Skeletal muscle satellite cell (primary cell): ENCODE measurements at regions not wholly inside any gene's neighbourhood (a gene's known extent, or its start where the extent isn't known, plus 50 kb on each side); places are given as distances from the start of the nearest gene placed in this dataset.

Source experiments
- H3K27me3 ChIP-seq: 2 replicates; pipeline ENCODE4 v1.7.0; 2013; ENCODE audit warnings: low read length; ENCODE audit not compliant: control insufficient read depth, insufficient read depth
- H3K36me3 ChIP-seq: 2 replicates; pipeline ENCODE4 v1.7.0; 2013; ENCODE audit warnings: mild to moderate bottlenecking, control low read depth, low read length; ENCODE audit not compliant: insufficient read depth
- H3K4me1 ChIP-seq: 2 replicates; pipeline ENCODE4 v1.7.0; 2013; ENCODE audit warnings: low read length; ENCODE audit not compliant: control insufficient read depth, insufficient read depth
- H3K4me2 ChIP-seq: 2 replicates; pipeline ENCODE4 v1.7.0; 2013; ENCODE audit warnings: mild to moderate bottlenecking, low read length
- H3K4me3 ChIP-seq: 2 replicates; pipeline ENCODE4 v1.7.0; 2013; ENCODE audit warnings: low read length
- H3K9ac ChIP-seq: 2 replicates; pipeline ENCODE4 v1.7.0; 2013; ENCODE audit warnings: mild to moderate bottlenecking, low read depth, low read length, moderate library complexity
- H3K9me3 ChIP-seq: replicated peaks from 2 replicates; pipeline ENCODE4 v1.7.0; 2013; ENCODE audit warnings: mild to moderate bottlenecking, control low read depth, low read length

- Histone ChIP-seq H3K36me3 (no peaks in the 10 kb centered on the region), H3K4me3 (no peak overlapping the region), H3K4me2 (no peak overlapping the region), H3K9ac (no peak overlapping the region), H3K9me3 (peaks cover 4% of the 10 kb centered on the region), H3K4me1 (no peaks in the 10 kb centered on the region), H3K27me3 (no peaks in the 10 kb centered on the region)
These were observed 472.3 kb downstream of the FAM181B start for GRCh38 chr11:82261367-82261766.

- Histone ChIP-seq H3K4me1 (no peaks in the 10 kb centered on the region), H3K4me3 (no peak overlapping the region), H3K9me3 (peaks cover 4% of the 10 kb centered on the region), H3K9ac (no peak overlapping the region), H3K36me3 (no peaks in the 10 kb centered on the region), H3K27me3 (no peaks in the 10 kb centered on the region), H3K4me2 (no peak overlapping the region)
These were observed 483.6 kb downstream of the FAM181B start for GRCh38 chr11:82250047-82250446.

GRCh38 chr11:82246926-82247325 lies 486.7 kb downstream of the FAM181B start:
- Histone ChIP-seq H3K27me3 (no peaks in the 10 kb centered on the region), H3K4me1 (no peaks in the 10 kb centered on the region), H3K4me2 (no peak overlapping the region), H3K36me3 (no peaks in the 10 kb centered on the region), H3K9me3 (no peaks in the 10 kb centered on the region), H3K4me3 (no peak overlapping the region), H3K9ac (no peak overlapping the region)

GRCh38 chr11:82239498-82239897 lies 494.2 kb downstream of the FAM181B start:
- H3K9ac ChIP-seq: no peak overlapping the region
- peaks cover 10% of the 10 kb centered on the region for H3K9me3 ChIP-seq
- H3K4me3 ChIP-seq: no peak overlapping the region
- no peak overlapping the region for H3K4me2 ChIP-seq
- no peaks in the 10 kb centered on the region for H3K4me1 ChIP-seq
- no peaks in the 10 kb centered on the region for H3K36me3 ChIP-seq
- H3K27me3 ChIP-seq: no peaks in the 10 kb centered on the region

- Histone ChIP-seq H3K9ac (no peak overlapping the region), H3K4me2 (no peak overlapping the region), H3K4me3 (no peak overlapping the region), H3K36me3 (no peaks in the 10 kb centered on the region), H3K27me3 (no peaks in the 10 kb centered on the region), H3K9me3 (peaks cover 4% of the 10 kb centered on the region), H3K4me1 (no peaks in the 10 kb centered on the region)
These were observed 499.4 kb downstream of the FAM181B start for GRCh38 chr11:82234256-82234655.

- H3K9me3 ChIP-seq: no peaks in the 10 kb centered on the region
- H3K36me3 ChIP-seq: no peaks in the 10 kb centered on the region
- H3K4me3 ChIP-seq: no peak overlapping the region
- H3K9ac ChIP-seq: no peak overlapping the region
- no peaks in the 10 kb centered on the region for H3K27me3 ChIP-seq
- H3K4me2 ChIP-seq: no peak overlapping the region
- no peaks in the 10 kb centered on the region for H3K4me1 ChIP-seq
These were observed 500.5 kb downstream of the FAM181B start for GRCh38 chr11:82233201-82233600.

- no peak overlapping the region for H3K9ac ChIP-seq
- no peak overlapping the region for H3K4me3 ChIP-seq
- H3K4me1 ChIP-seq: no peaks in the 10 kb centered on the region
- no peaks in the 10 kb centered on the region for H3K27me3 ChIP-seq
- no peaks in the 10 kb centered on the region for H3K36me3 ChIP-seq
- H3K9me3 ChIP-seq: peaks cover 3% of the 10 kb centered on the region
- H3K4me2 ChIP-seq: no peak overlapping the region
These were observed 504.3 kb downstream of the FAM181B start for GRCh38 chr11:82229341-82229740.

GRCh38 chr11:82225930-82226329 lies 507.7 kb downstream of the FAM181B start:
- no peaks in the 10 kb centered on the region for H3K27me3 ChIP-seq
- no peaks in the 10 kb centered on the region for H3K4me1 ChIP-seq
- H3K4me3 ChIP-seq: no peak overlapping the region
- H3K4me2 ChIP-seq: no peak overlapping the region
- H3K9me3 ChIP-seq: peaks cover 3% of the 10 kb centered on the region
- no peaks in the 10 kb centered on the region for H3K36me3 ChIP-seq
- no peak overlapping the region for H3K9ac ChIP-seq

- Histone ChIP-seq H3K4me1 (no peaks in the 10 kb centered on the region), H3K9me3 (peaks cover 3% of the 10 kb centered on the region), H3K36me3 (no peaks in the 10 kb centered on the region), H3K4me3 (no peak overlapping the region), H3K4me2 (no peak overlapping the region), H3K9ac (no peak overlapping the region), H3K27me3 (no peaks in the 10 kb centered on the region)
These were observed 508.2 kb downstream of the FAM181B start for GRCh38 chr11:82225502-82225901.

- Histone ChIP-seq H3K4me2 (no peak overlapping the region), H3K4me3 (no peak overlapping the region), H3K36me3 (no peaks in the 10 kb centered on the region), H3K9ac (no peak overlapping the region), H3K9me3 (peaks cover 3% of the 10 kb centered on the region), H3K4me1 (no peaks in the 10 kb centered on the region), H3K27me3 (no peaks in the 10 kb centered on the region)
These were observed 516.6 kb downstream of the FAM181B start for GRCh38 chr11:82216927-82217570.

GRCh38 chr11:82210011-82210410 lies 523.7 kb downstream of the FAM181B start:
- Histone ChIP-seq H3K4me2 (no peak overlapping the region), H3K4me1 (no peaks in the 10 kb centered on the region), H3K27me3 (no peaks in the 10 kb centered on the region), H3K9ac (no peak overlapping the region), H3K9me3 (peaks cover 5% of the 10 kb centered on the region), H3K36me3 (no peaks in the 10 kb centered on the region), H3K4me3 (no peak overlapping the region)

GRCh38 chr11:82195283-82195682 lies 538.4 kb downstream of the FAM181B start:
- no peak overlapping the region for H3K4me2 ChIP-seq
- H3K4me3 ChIP-seq: no peak overlapping the region
- H3K27me3 ChIP-seq: no peaks in the 10 kb centered on the region
- no peaks in the 10 kb centered on the region for H3K9me3 ChIP-seq
- no peak overlapping the region for H3K9ac ChIP-seq
- H3K36me3 ChIP-seq: no peaks in the 10 kb centered on the region
- no peaks in the 10 kb centered on the region for H3K4me1 ChIP-seq
